Fibroblast of the aortic adventitia (primary cell): ENCODE measurements at regions not wholly inside any gene's neighbourhood (a gene's known extent, or its start where the extent isn't known, plus 50 kb on each side); places are given as distances from the start of the nearest gene placed in this dataset.
A peak's percentile ranks its signal among the peaks of the same experiment; 100 is the strongest.

Source experiments
- DNase-seq: peaks from one replicate; pipeline ENCODE4 v3.0.0-alpha.2; 2010; ENCODE audit warnings: low read depth
- H3K4me3 ChIP-seq: 2 replicates; pipeline ENCODE4 v1.5.1; 2011; ENCODE audit warnings: low read depth, mild to moderate bottlenecking, control low read depth, low read length, moderate library complexity
- CTCF ChIP-seq: IDR thresholded peaks from 2 replicates; pipeline ENCODE4 v1.5.1; 2011; ENCODE audit warnings: mild to moderate bottlenecking, low read length, control low read depth, inconsistent platforms; ENCODE audit not compliant: insufficient read depth

GRCh38 chr15:62922514-62922913 is 120.0 kb upstream of the TPM1 start:
- TF ChIP-seq CTCF: no peak
- no peak overlapping the region for H3K4me3 ChIP-seq
- no peak for DNase-seq

- no peak overlapping the region for H3K4me3 ChIP-seq
- no peak for DNase-seq
- no peak for TF ChIP-seq CTCF
These were observed 116.7 kb upstream of the TPM1 start for GRCh38 chr15:62925875-62926274.

- peak; percentile 21 for DNase-seq
- TF ChIP-seq CTCF: no peak
- H3K4me3 ChIP-seq: no peak overlapping the region
These were observed 115.4 kb upstream of the TPM1 start for GRCh38 chr15:62927196-62927595.

- H3K4me3 ChIP-seq: no peak overlapping the region
- TF ChIP-seq CTCF: no peak
- no peak for DNase-seq
These were observed 114.7 kb upstream of the TPM1 start for GRCh38 chr15:62927836-62928235.

- peak; percentile 47 for TF ChIP-seq CTCF
- no peak overlapping the region for H3K4me3 ChIP-seq
- peak; percentile 98 for DNase-seq
These were observed 114.1 kb upstream of the TPM1 start for GRCh38 chr15:62928242-62928999.

GRCh38 chr15:62929000-62929357 is 113.6 kb upstream of the TPM1 start:
- TF ChIP-seq CTCF: no peak
- no peak for DNase-seq
- no peak overlapping the region for H3K4me3 ChIP-seq

GRCh38 chr15:62931650-62932049 is 110.9 kb upstream of the TPM1 start:
- no peak overlapping the region for H3K4me3 ChIP-seq
- no peak for TF ChIP-seq CTCF
- no peak for DNase-seq
